ENCODE measurements at regions not wholly inside any gene's neighbourhood (a gene's known extent, or its start where the extent isn't known, plus 50 kb on each side); places are given as distances from the start of the nearest gene placed in this dataset.
A peak's percentile ranks its signal among the peaks of the same experiment; 100 is the strongest.

DNA sequence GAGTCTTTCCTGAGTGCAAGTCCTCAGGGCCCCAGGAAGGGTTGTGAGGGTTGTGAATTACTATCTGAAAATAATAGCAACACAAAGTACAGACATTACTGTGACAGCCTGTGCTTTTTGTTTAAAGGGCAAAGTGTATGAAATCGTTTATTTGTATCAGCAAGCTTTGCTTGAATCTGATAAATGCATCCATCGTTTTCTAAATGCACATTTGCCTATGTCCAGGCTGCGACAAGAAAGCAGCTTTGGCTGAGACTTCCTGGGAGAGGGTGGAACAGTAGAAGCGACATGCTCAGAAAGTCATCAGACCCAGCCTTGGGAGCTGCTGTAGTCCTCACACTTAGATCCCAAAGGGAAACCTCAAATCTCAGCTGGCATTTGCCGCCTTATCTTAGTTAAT, 524.2 kb upstream of the SALL3 start:
- intact Hi-C loops (cut with DNase I) = no loop called here
- ATAC-seq = no peak

DNA sequence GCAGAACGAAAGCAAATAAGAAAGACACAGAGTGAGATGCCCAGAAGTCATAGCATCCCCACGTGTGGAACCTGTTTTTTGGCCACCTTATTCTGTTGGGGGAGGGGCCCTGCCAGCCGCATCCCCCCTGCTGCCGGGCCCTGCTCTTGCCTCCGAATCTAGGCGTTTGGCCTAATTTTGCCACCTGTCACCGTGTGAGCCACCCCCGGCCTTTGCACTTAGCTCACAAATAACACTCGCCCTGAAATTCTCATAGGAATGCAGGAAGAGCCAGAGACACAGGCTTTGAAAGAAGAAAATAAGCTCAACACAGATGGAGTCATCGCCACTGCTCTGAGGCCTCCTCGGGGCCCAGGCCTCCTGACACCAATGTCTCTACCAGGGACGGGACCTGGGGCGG, 522.6 kb upstream of the SALL3 start:
- DNase-seq = no peak
- Histone ChIP-seq H3K4me3 (no peak overlapping the region), H3K27ac (no peak overlapping the region), H3K4me1 (no peaks in the 10 kb centered on the region), H3K9me3 (no peaks in the 10 kb centered on the region), H3K27me3 (no peaks in the 10 kb centered on the region), H3K36me3 (no peaks in the 10 kb centered on the region)
- TF ChIP-seq, protein P1, sequence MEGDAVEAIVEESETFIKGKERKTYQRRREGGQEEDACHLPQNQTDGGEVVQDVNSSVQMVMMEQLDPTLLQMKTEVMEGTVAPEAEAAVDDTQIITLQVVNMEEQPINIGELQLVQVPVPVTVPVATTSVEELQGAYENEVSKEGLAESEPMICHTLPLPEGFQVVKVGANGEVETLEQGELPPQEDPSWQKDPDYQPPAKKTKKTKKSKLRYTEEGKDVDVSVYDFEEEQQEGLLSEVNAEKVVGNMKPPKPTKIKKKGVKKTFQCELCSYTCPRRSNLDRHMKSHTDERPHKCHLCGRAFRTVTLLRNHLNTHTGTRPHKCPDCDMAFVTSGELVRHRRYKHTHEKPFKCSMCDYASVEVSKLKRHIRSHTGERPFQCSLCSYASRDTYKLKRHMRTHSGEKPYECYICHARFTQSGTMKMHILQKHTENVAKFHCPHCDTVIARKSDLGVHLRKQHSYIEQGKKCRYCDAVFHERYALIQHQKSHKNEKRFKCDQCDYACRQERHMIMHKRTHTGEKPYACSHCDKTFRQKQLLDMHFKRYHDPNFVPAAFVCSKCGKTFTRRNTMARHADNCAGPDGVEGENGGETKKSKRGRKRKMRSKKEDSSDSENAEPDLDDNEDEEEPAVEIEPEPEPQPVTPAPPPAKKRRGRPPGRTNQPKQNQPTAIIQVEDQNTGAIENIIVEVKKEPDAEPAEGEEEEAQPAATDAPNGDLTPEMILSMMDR (IDR thresholded peaks at IDR 0.05) = no peak
- intact Hi-C loops (cut with DNase I) = no loop called here
- ATAC-seq = no peak

More for the DNA sequence above, 524.2 kb upstream of the SALL3 start:
- H3K27ac ChIP-seq = no peak overlapping the region
- TF ChIP-seq, protein P1 (IDR thresholded peaks at IDR 0.05) = no peak
- H3K4me3 ChIP-seq = no peak overlapping the region
- no peaks in the 10 kb centered on the region for H3K9me3 ChIP-seq
- H3K27me3 ChIP-seq = no peaks in the 10 kb centered on the region
- H3K4me1 ChIP-seq = no peaks in the 10 kb centered on the region
- no peaks in the 10 kb centered on the region for H3K36me3 ChIP-seq
- DNase-seq = no peak

DNA sequence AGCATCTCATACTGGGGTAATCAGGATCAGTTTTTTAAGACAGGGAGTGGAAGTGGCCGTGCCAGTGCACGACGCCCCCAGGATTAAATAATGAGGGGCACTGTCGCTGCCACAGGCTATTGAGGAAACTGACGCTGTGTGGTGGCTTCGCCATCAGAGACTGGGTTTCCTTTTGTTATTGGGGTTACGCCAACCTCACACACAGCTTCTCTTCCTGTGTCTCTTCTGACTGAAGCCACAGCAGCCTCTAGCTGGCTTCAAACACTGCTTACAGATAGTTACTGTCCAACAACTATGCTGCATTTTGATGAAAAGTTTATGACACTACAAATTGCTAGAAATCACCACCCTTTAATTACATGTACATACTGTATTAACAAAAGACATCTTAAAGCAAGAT, 521.9 kb upstream of the SALL3 start:
- Histone ChIP-seq H3K4me3 (no peak overlapping the region), H3K27me3 (no peaks in the 10 kb centered on the region), H3K27ac (no peak overlapping the region), H3K9me3 (peaks cover 0 to 4% of the 10 kb centered on the region in 2 donors), H3K36me3 (no peaks in the 10 kb centered on the region), H3K4me1 (no peaks in the 10 kb centered on the region)
- TF ChIP-seq, protein P1 (IDR thresholded peaks at IDR 0.05) = no peak
- DNase-seq = no peak
- intact Hi-C loops (cut with DNase I) = no loop called here
- ATAC-seq = no peak

DNA sequence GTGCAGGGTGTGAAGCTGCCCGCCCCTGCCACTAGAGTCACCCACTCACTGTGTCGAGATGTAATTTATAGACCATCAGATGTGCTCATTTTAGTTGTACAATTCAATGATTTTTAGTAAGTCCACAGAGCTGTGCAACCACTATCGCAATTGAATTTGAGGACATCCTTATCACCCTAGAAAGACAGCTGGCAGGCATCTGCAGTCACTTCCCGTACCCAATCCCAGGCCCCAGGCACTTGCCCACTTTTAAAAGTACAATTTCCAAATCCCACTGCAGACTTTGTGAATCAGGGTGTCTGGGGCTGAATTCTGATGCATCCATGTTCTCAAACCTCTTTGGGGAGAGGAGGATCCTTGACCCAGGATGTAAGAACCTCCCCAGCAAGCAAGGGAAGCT, 521.3 kb upstream of the SALL3 start:
- no peak for ATAC-seq

GRCh38 chr18:78459668-78460067, 520.0 kb upstream of the SALL3 start:
- TF ChIP-seq, protein P1 (IDR thresholded peaks at IDR 0.05) = no peak
- DNase-seq (peak in 1 of 4 donors; percentile 35), ATAC-seq (no peak)
- Histone ChIP-seq H3K4me1 (no peaks in the 10 kb centered on the region), H3K4me3 (no peak overlapping the region), H3K36me3 (no peaks in the 10 kb centered on the region), H3K27me3 (no peaks in the 10 kb centered on the region), H3K27ac (no peak overlapping the region), H3K9me3 (peaks cover 0 to 20% of the 10 kb centered on the region in 2 donors)
- intact Hi-C loops (cut with DNase I) = no loop called here

More for the DNA sequence above, 521.3 kb upstream of the SALL3 start:
- Histone ChIP-seq H3K4me3 (no peak overlapping the region), H3K9me3 (peaks cover 0 to 8% of the 10 kb centered on the region in 2 donors), H3K36me3 (no peaks in the 10 kb centered on the region), H3K4me1 (no peaks in the 10 kb centered on the region), H3K27ac (no peak overlapping the region), H3K27me3 (no peaks in the 10 kb centered on the region)
- TF ChIP-seq, protein P1 (IDR thresholded peaks at IDR 0.05) = no peak
- intact Hi-C loops (cut with DNase I) = no loop called here
- peak in 1 of 4 donors; percentile 42 for DNase-seq

All from left lung (tissue), 4 donors.